HCT116 (cell line): ENCODE measurements at regions not wholly inside any gene's neighbourhood (a gene's known extent, or its start where the extent isn't known, plus 50 kb on each side); places are given as distances from the start of the nearest gene placed in this dataset.
A peak's percentile ranks its signal among the peaks of the same experiment; 100 is the strongest.

Experiments
- ATAC-seq: fragments of 200-7000 bp; cut with Tn5 transposase; 2 replicates; pipeline ENCODE4 v1.9.1; 2020; ENCODE audit warnings: mild to moderate bottlenecking, moderate library complexity
- BruUV-seq: library from RNA; stranded (reverse); fragments of 400-500 nt; replicated peaks from 2 replicates; lab custom pipeline; 2021; lab: Mats Ljungman, UMichigan
- CTCF ChIA-PET: fragments of 300-600 bp; sonication (Branson Sonifier 250); formaldehyde crosslinking; loops from one replicate; lab custom pipeline; 2021; ENCODE audit warnings: antibody characterized with exemption; lab: Charles Lee
- POLR2A ChIA-PET: fragments of 300-600, 350-600 bp; sonication (Branson Sonifier 250); formaldehyde crosslinking; loops from one replicate; lab custom pipeline; 2021; ENCODE audit warnings: antibody characterized with exemption; lab: Charles Lee
- RAD21 ChIA-PET, 2 experiments: fragments of 300-600 bp; sonication (Branson Sonifier 250); formaldehyde crosslinking; loops; one replicate each; lab custom pipeline; 2023; ENCODE audit warnings: low total read pairs in 2 of 2; ENCODE audit not compliant: uncharacterized antibody in 2 of 2, unreplicated experiment in 2 of 2, low non-redundant PET in 1 of 2; lab: Charles Lee
- DNase-seq: peaks from one replicate; pipeline ENCODE4 v3.0.0-alpha.2; 2010; ENCODE audit warnings: low read depth, low spot score
- H2AFZ ChIP-seq: fragments of 200-600 bp; shearing (Covaris generic), sonication (generic); 2 replicates; pipeline ENCODE4 v1.6.1; 2017; ENCODE audit warnings: low read depth, mixed run types, mixed read lengths, antibody characterized with exemption, low read length; ENCODE audit not compliant: poor library complexity, severe bottlenecking
- H3K27ac ChIP-seq: 2 replicates; pipeline ENCODE4 v1.5.1; 2012; ENCODE audit warnings: low read depth, low read length
- H3K27me3 ChIP-seq: fragments of 200-600 bp; sonication (generic); 2 replicates; pipeline ENCODE4 v1.6.1; 2016; ENCODE audit warnings: mixed run types, low read length, mixed read lengths; ENCODE audit not compliant: insufficient read depth
- H3K36me3 ChIP-seq, 2 experiments: fragments of 200-500 bp in 1 of 2; fragments of 200-600 bp in 1 of 2; sonication (Bioruptor generic) in 1 of 2; sonication (generic) in 1 of 2; 2 replicates each; pipeline versions ENCODE4 v1.5.1 to v1.6.1; 2014 to 2016; ENCODE audit warnings: low read length in 2 of 2, inconsistent platforms in 1 of 2, mixed read lengths in 1 of 2, mixed run types in 1 of 2; ENCODE audit not compliant: insufficient read depth in 2 of 2, control insufficient read depth in 1 of 2
- H3K4me1 ChIP-seq, 2 experiments: fragments of 200-600 bp in 1 of 2; sonication (generic) in 1 of 2; 2 replicates each; pipeline versions ENCODE4 v1.5.1 to v1.6.1; 2012 to 2017; ENCODE audit warnings: low read length in 2 of 2, inconsistent platforms in 1 of 2, mild to moderate bottlenecking in 1 of 2, mixed read lengths in 1 of 2, mixed run types in 1 of 2, moderate library complexity in 1 of 2; ENCODE audit not compliant: insufficient read depth in 2 of 2, control insufficient read depth in 1 of 2
- H3K4me2 ChIP-seq: fragments of 200-600 bp; sonication (generic); 2 replicates; pipeline ENCODE4 v1.6.1; 2017; ENCODE audit warnings: mixed run types, low read length, mixed read lengths
- H3K4me3 ChIP-seq, 2 experiments: fragments of 200-600 bp in 1 of 2; sonication (generic) in 1 of 2; replicated peaks in 1 of 2; 2 replicates each; pipeline ENCODE4 v1.5.1; 2011 to 2016; ENCODE audit warnings: low read length in 2 of 2, control low read depth in 1 of 2, low read depth in 1 of 2, mild to moderate bottlenecking in 1 of 2, mixed read lengths in 1 of 2, mixed run types in 1 of 2
- H3K79me2 ChIP-seq: fragments of 200-600 bp; sonication (generic); 2 replicates; pipeline ENCODE4 v1.6.1; 2017; ENCODE audit warnings: mild to moderate bottlenecking, mixed run types, low read length, moderate library complexity, mixed read lengths; ENCODE audit not compliant: insufficient read depth
- H3K9ac ChIP-seq: fragments of 200-600 bp; sonication (generic); 2 replicates; pipeline ENCODE4 v1.6.1; 2016; ENCODE audit warnings: low read length, mixed read lengths
- H3K9me2 ChIP-seq: fragments of 200-600 bp; sonication (generic), shearing (Covaris generic); 2 replicates; pipeline ENCODE4 v1.6.1; 2017; ENCODE audit warnings: mixed run types, mild to moderate bottlenecking, moderate library complexity; ENCODE audit not compliant: insufficient read depth
- H3K9me3 ChIP-seq, 2 experiments: fragments of 200-500 bp in 1 of 2; fragments of 200-600 bp in 1 of 2; sonication (Bioruptor generic) in 1 of 2; sonication (generic) in 1 of 2; 2 replicates each; pipeline ENCODE4 v1.6.1; 2014 to 2017; ENCODE audit warnings: low read length in 2 of 2, mixed read lengths in 2 of 2, inconsistent platforms in 1 of 2, low read depth in 1 of 2, mild to moderate bottlenecking in 1 of 2, mixed run types in 1 of 2, moderate library complexity in 1 of 2; ENCODE audit not compliant: control insufficient read depth in 1 of 2, insufficient read depth in 1 of 2
- H4K20me1 ChIP-seq: fragments of 200-600 bp; sonication (generic), shearing (Covaris generic); 2 replicates; pipeline ENCODE4 v1.6.1; 2017; ENCODE audit warnings: mixed run types, mild to moderate bottlenecking, moderate library complexity; ENCODE audit not compliant: insufficient read depth
- CBX3 ChIP-seq: IDR thresholded peaks from 2 replicates; pipeline ENCODE4 v1.6.1; 2012; ENCODE audit warnings: low read depth
- CEBPB ChIP-seq: IDR thresholded peaks from 2 replicates; pipeline ENCODE4 v1.6.1; 2012; ENCODE audit warnings: low read depth
- EGR1 ChIP-seq: IDR thresholded peaks from 2 replicates; pipeline ENCODE4 v1.6.1; 2012; ENCODE audit warnings: low read depth
- ELF1 ChIP-seq: IDR thresholded peaks from 2 replicates; pipeline ENCODE4 v1.6.1; 2012; ENCODE audit warnings: low read depth, borderline replicate concordance
- EZH2 ChIP-seq: fragments of 200-600 bp; sonication (generic); IDR thresholded peaks from 2 replicates; pipeline ENCODE4 v1.6.1; 2017; ENCODE audit warnings: antibody characterized with exemption, mixed run types
- EZH2phosphoT487 ChIP-seq: fragments of 200-600 bp; IDR thresholded peaks from 2 replicates; pipeline ENCODE4 v1.6.1; 2018; ENCODE audit warnings: antibody characterized with exemption, borderline replicate concordance
- MAX ChIP-seq: IDR thresholded peaks from 2 replicates; pipeline ENCODE4 v1.6.1; 2012
- POLR2A ChIP-seq: IDR thresholded peaks from 2 replicates; pipeline ENCODE4 v1.7.0; 2011; ENCODE audit warnings: borderline replicate concordance; ENCODE audit not compliant: insufficient read depth, insufficient read length; ENCODE audit errors: extremely low read depth
- POLR2AphosphoS5 ChIP-seq: IDR thresholded peaks from 2 replicates; pipeline ENCODE4 v1.6.1; 2011; ENCODE audit warnings: mild to moderate bottlenecking, low read depth, low read length, moderate library complexity
- RAD21 ChIP-seq: IDR thresholded peaks from 2 replicates; pipeline ENCODE4 v1.6.1; 2012; ENCODE audit warnings: low read depth, mild to moderate bottlenecking
- REST ChIP-seq: IDR thresholded peaks from 2 replicates; pipeline ENCODE4 v1.6.1; 2012; ENCODE audit warnings: low read depth
- SRF ChIP-seq: IDR thresholded peaks from 2 replicates; pipeline ENCODE4 v1.6.1; 2012; ENCODE audit warnings: low read depth
- TCF7L2 ChIP-seq: IDR thresholded peaks from 2 replicates; pipeline ENCODE4 v1.7.0; 2011; ENCODE audit warnings: borderline replicate concordance, inconsistent platforms; ENCODE audit not compliant: insufficient read depth, insufficient read length; ENCODE audit errors: extremely low read depth
- YY1 ChIP-seq: IDR thresholded peaks from 2 replicates; pipeline ENCODE4 v1.6.1; 2011; ENCODE audit warnings: low read length, low read depth, moderate library complexity, mild to moderate bottlenecking; ENCODE audit not compliant: insufficient replicate concordance; ENCODE audit errors: extremely low read depth
- ZBTB33 ChIP-seq: IDR thresholded peaks from 2 replicates; pipeline ENCODE4 v1.6.1; 2011; ENCODE audit warnings: mild to moderate bottlenecking, low read length, moderate library complexity; ENCODE audit not compliant: insufficient replicate concordance; ENCODE audit errors: extremely low read depth
- ZFX ChIP-seq: fragments of 450-650 bp; IDR thresholded peaks from 2 replicates; pipeline ENCODE4 v1.6.1; 2017
- ZNF274 ChIP-seq: fragments of 200-500 bp; sonication (Bioruptor generic); IDR thresholded peaks from 2 replicates; pipeline ENCODE4 v1.6.1; 2014; ENCODE audit warnings: mild to moderate bottlenecking, low read depth, low read length, inconsistent platforms
- intact Hi-C: fragments of 100-400 bp; cut with micrococcal nuclease; formaldehyde crosslinking; loops from 2 replicates; pipeline ENCODE4 v1.10.0; 2022
- TF ChIP-seq, protein P1 (sequence below), 3 experiments: fragments of 200-600 bp in 1 of 3; sonication (generic) in 1 of 3; IDR thresholded peaks in 2 of 3; conservative IDR thresholded peaks in 1 of 3; 2 replicates each; pipeline ENCODE4 v1.5.1; 2012 to 2017; ENCODE audit warnings: low read depth in 2 of 3, low read length in 2 of 3, antibody characterized with exemption in 1 of 3, borderline replicate concordance in 1 of 3, control low read depth in 1 of 3, mild to moderate bottlenecking in 1 of 3, mixed read lengths in 1 of 3, mixed run types in 1 of 3, moderate library complexity in 1 of 3; ENCODE audit not compliant: insufficient read depth in 1 of 3
- TF ChIP-seq, protein P2 (sequence below): IDR thresholded peaks from 2 replicates; pipeline ENCODE4 v1.6.1; 2012

DNA sequence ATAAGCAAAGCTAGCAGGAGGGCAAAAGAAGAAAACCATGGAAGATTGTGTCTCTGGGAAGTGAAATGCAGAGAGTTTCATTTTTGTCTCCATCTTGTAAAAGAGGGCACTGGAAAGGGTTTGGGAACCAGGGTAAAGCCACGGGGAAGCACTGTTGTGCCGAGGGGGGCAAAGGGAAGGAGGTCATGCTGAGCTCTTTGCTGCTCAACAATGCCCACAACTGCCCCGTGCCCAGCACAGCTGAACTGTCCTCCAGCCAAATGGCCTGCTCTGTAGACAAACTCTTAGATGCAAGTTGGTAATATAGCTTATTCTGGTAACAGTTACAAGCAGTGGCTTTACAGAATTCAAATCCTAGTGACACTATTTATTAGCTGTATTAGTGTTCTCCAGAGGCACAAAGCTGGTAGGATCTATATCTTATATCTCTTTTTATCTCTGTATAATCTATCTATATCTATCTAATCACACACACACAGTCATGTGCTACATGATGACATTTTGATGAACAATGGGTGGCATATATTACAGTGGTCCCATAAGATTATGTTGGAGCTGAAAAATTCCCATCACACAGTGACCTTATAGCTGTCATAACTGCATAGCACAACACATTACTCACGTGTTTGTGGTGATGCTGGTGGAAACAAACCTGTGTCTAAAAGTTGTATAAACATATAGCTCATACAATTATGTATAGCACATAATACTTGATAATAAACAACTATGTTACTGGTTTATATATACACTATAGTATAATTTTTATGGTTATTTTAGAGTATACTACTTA is 203.4 kb upstream of the DDHD1 start:
- H3K4me1 ChIP-seq: peaks cover 21 to 23% of the 10 kb centered on the region in 2 experiments
- no peaks in the 10 kb centered on the region for H3K36me3 ChIP-seq
- H3K4me3 ChIP-seq: no peak overlapping the region
- H3K79me2 ChIP-seq: no peaks in the 10 kb centered on the region
- no peaks in the 10 kb centered on the region for H4K20me1 ChIP-seq
- H3K27me3 ChIP-seq: no peaks in the 10 kb centered on the region
- H3K9ac ChIP-seq: no peak overlapping the region
- DNase-seq (no peak), ATAC-seq (no peak)
- intact Hi-C loops: no loop called here
- H3K9me2 ChIP-seq: no peaks in the 10 kb centered on the region
- no peaks in the 10 kb centered on the region for H3K9me3 ChIP-seq
- peak overlapping the region; percentile 67; the same call in 1 of the 2 replicates for H3K27ac ChIP-seq
- CTCF ChIA-PET: interaction anchor here (2.0 kb wide), 1 partner anchor 61 kb away, joined by 8 read pairs; no protein-coding TSS in a partner anchor
- RAD21 ChIA-PET: no interaction called here
- H3K4me2 ChIP-seq: peak overlapping the region; percentile 53; the same call in 1 of the 2 replicates
- POLR2A ChIA-PET: no interaction called here
- BruUV-seq: no TSS peak
- H2AFZ ChIP-seq: no peak overlapping the region
- TF ChIP-seq EZH2phosphoT487 (no peak), CBX3 (no peak), POLR2A (no peak), CEBPB (no peak), MAX (no peak), ELF1 (no peak), EGR1 (no peak), ZFX (no peak), POLR2AphosphoS5 (no peak), RAD21 (no peak), TCF7L2 (no peak), YY1 (no peak), ZBTB33 (no peak), REST (no peak), SRF (no peak), ZNF274 (no peak), EZH2 (no peak)
- TF ChIP-seq, protein P1, sequence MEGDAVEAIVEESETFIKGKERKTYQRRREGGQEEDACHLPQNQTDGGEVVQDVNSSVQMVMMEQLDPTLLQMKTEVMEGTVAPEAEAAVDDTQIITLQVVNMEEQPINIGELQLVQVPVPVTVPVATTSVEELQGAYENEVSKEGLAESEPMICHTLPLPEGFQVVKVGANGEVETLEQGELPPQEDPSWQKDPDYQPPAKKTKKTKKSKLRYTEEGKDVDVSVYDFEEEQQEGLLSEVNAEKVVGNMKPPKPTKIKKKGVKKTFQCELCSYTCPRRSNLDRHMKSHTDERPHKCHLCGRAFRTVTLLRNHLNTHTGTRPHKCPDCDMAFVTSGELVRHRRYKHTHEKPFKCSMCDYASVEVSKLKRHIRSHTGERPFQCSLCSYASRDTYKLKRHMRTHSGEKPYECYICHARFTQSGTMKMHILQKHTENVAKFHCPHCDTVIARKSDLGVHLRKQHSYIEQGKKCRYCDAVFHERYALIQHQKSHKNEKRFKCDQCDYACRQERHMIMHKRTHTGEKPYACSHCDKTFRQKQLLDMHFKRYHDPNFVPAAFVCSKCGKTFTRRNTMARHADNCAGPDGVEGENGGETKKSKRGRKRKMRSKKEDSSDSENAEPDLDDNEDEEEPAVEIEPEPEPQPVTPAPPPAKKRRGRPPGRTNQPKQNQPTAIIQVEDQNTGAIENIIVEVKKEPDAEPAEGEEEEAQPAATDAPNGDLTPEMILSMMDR (IDR thresholded peaks at IDR 0.05 in 2 of 3, conservative IDR thresholded peaks at IDR 0.05 in 1 of 3; ENCODE audit: borderline replicate concordance in 1 of 3, insufficient read depth in 1 of 3, low read depth in 2 of 3, low read length in 2 of 3): no peak
- TF ChIP-seq, protein P2, sequence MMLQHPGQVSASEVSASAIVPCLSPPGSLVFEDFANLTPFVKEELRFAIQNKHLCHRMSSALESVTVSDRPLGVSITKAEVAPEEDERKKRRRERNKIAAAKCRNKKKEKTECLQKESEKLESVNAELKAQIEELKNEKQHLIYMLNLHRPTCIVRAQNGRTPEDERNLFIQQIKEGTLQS: no peak
